Lower leg skin (tissue), 3 donors: ENCODE measurements at regions not wholly inside any gene's neighbourhood (a gene's known extent, or its start where the extent isn't known, plus 50 kb on each side); places are given as distances from the start of the nearest gene placed in this dataset.

ENCODE experiments used
- POLR2A ChIP-seq, 2 donors: fragments of 450-650 bp; IDR thresholded peaks; one replicate each; pipeline ENCODE4 v1.6.1; 2016 to 2017; ENCODE audit warnings: antibody characterized with exemption in 2 of 2, mild to moderate bottlenecking in 1 of 2, moderate library complexity in 1 of 2
- TF ChIP-seq, protein P1 (sequence below), 3 donors: fragments of 450-650 bp; IDR thresholded peaks; one replicate each; pipeline ENCODE4 v1.5.1; 2016; ENCODE audit warnings: antibody characterized with exemption in 3 of 3, mild to moderate bottlenecking in 3 of 3, moderate library complexity in 2 of 3

DNA sequence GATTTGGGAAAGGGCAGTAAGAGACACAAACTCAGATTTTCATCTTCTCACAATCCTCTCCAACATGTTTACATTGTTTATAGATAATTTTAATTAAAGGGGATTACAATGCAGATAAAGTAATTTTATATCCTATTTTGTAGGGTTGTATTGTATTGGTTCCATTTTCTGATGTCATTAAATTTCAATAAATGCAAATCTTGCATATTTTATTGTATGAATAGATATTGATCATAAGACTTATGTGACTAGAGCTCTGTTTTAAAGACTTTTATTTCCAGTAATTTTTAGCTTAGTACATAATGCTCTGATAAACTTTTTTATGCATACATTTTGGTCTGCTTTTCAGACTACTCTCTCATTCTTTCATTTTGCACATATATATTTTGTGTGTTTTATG is 819.6 kb downstream of the TSN start:
- TF ChIP-seq, protein P1, sequence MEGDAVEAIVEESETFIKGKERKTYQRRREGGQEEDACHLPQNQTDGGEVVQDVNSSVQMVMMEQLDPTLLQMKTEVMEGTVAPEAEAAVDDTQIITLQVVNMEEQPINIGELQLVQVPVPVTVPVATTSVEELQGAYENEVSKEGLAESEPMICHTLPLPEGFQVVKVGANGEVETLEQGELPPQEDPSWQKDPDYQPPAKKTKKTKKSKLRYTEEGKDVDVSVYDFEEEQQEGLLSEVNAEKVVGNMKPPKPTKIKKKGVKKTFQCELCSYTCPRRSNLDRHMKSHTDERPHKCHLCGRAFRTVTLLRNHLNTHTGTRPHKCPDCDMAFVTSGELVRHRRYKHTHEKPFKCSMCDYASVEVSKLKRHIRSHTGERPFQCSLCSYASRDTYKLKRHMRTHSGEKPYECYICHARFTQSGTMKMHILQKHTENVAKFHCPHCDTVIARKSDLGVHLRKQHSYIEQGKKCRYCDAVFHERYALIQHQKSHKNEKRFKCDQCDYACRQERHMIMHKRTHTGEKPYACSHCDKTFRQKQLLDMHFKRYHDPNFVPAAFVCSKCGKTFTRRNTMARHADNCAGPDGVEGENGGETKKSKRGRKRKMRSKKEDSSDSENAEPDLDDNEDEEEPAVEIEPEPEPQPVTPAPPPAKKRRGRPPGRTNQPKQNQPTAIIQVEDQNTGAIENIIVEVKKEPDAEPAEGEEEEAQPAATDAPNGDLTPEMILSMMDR (IDR thresholded peaks at IDR 0.05): no peak
- TF ChIP-seq POLR2A (IDR thresholded peaks at IDR 0.05): no peak
